ENCODE measurements at regions not wholly inside any gene's neighbourhood (a gene's known extent, or its start where the extent isn't known, plus 50 kb on each side); places are given as distances from the start of the nearest gene placed in this dataset.

DNA sequence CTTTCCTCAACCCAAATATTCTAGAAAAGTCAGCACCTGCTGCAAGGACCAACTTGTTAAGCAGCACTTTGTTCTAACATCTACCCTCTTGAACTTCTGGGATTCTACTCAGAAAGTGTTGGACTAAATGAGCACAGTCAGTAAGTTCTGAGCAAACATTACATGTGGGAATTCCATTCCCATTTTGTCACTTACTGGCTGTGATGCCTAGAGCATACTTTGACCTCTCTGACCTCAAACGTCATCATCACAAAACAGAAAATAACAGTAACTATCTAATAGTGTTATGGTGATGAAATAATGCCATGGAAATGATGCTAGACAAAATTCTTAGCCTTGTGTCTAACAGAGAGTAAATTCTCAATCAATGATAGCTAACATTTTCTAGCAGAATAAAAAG, 829.4 kb downstream of the EPHA7 start:
- TF ChIP-seq POLR2A (IDR thresholded peaks at IDR 0.05): no peak
- TF ChIP-seq, protein P1, sequence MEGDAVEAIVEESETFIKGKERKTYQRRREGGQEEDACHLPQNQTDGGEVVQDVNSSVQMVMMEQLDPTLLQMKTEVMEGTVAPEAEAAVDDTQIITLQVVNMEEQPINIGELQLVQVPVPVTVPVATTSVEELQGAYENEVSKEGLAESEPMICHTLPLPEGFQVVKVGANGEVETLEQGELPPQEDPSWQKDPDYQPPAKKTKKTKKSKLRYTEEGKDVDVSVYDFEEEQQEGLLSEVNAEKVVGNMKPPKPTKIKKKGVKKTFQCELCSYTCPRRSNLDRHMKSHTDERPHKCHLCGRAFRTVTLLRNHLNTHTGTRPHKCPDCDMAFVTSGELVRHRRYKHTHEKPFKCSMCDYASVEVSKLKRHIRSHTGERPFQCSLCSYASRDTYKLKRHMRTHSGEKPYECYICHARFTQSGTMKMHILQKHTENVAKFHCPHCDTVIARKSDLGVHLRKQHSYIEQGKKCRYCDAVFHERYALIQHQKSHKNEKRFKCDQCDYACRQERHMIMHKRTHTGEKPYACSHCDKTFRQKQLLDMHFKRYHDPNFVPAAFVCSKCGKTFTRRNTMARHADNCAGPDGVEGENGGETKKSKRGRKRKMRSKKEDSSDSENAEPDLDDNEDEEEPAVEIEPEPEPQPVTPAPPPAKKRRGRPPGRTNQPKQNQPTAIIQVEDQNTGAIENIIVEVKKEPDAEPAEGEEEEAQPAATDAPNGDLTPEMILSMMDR (IDR thresholded peaks at IDR 0.05): no peak
- intact Hi-C loops (cut with DNase I; ENCODE audit: low total_unique reads): no loop called here
- H3K4me3 ChIP-seq (ENCODE audit: low read depth, poor library complexity, severe bottlenecking): no peak overlapping the region
- WGBS, 2 donors: 23 to 26% methylated on average over 1 of the region's 1 CpG
- no peak for DNase-seq (ENCODE audit: low spot score in 2 of 2)

DNA sequence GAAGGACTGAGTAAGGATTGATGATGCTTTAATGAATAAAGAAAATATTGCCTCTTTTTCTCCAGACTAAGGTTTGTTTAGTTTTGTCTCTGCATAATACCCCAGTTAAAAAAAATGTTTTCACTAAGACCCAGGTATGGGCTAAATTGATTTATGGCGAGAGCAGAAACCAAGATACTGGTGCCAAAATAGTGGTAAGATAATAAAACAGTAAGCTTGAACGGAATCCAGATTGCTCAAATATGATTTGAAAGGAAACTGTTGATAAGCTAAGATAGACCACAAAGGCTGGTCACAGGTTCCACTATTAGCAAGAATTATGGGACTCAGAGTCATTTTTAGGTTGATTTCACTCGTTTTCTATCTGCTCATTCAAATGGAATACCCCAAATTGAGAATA, 831.2 kb downstream of the EPHA7 start:
- H3K4me3 ChIP-seq (ENCODE audit: low read depth, poor library complexity, severe bottlenecking): no peak overlapping the region
- no peak for TF ChIP-seq POLR2A (IDR thresholded peaks at IDR 0.05)
- TF ChIP-seq, protein P1 (IDR thresholded peaks at IDR 0.05): no peak
- intact Hi-C loops (cut with DNase I; ENCODE audit: low total_unique reads): no loop called here
- DNase-seq (ENCODE audit: low spot score in 2 of 2): no peak
- WGBS, 2 donors: 48 to 54% methylated on average over 3 of the region's 3 CpGs

DNA sequence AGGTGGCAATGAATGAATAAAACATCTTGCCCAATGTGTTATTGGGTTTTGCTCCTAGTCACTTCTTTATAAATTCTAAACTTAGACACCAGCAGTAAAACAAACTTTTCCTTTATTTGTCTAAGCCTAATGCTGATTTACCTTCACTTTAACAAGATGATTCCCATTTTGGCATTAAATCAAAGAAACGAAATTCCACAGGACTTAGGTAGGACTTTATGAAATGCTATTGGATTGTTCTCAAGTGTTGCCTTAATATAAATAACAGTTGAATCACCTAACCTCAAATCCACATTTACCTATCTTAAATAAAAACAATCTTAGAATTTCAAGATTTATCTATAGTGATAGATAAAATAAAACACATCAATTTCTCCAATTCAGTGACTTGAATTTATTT, 831.8 kb downstream of the EPHA7 start:
- 24 to 35% methylated on average over 1 of the region's 1 CpG for WGBS, 2 donors
- H3K4me3 ChIP-seq (ENCODE audit: low read depth, poor library complexity, severe bottlenecking): no peak overlapping the region
- intact Hi-C loops (cut with DNase I; ENCODE audit: low total_unique reads): no loop called here
- no peak for TF ChIP-seq POLR2A (IDR thresholded peaks at IDR 0.05)
- TF ChIP-seq, protein P1 (IDR thresholded peaks at IDR 0.05): no peak
- no peak for DNase-seq (ENCODE audit: low spot score in 2 of 2)

DNA sequence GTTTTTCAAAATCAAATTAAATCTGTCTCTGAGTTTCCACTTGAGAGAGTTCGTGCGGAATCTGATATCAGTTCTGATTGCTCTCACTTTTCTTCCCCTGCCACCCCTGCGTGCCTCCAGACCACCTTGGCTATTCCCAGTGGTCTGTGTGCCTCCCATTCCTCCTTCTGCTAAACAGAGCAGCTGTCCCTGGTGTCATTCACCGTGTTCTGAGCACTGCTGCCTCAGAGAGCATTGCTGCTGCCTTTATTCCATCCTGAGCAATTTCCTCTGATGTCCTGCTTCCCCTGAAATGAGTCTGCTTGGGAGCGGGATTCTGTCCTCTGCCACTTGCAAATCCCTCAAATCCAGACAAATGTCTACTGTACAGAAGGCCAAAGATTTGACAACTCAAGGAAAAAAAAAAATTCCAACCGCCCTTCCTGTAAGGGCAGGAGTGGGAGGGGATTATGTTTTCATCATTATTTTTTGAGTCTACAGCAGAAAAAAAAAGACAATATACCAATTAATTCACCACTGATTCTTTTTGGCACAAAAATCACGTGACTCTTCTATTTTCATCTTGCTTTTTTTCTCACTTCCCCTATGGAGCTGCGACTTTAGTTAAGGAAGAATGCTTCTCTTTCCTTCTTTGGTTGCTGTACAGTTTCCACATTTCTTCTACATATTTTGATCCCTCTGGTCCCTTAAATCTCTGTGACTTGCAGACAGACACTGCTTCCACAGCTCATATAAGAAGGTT, 833.0 kb downstream of the EPHA7 start:
- WGBS, 2 donors: 66% methylated on average over 8 of the region's 8 CpGs
- no peak for TF ChIP-seq POLR2A (IDR thresholded peaks at IDR 0.05)
- TF ChIP-seq, protein P1 (IDR thresholded peaks at IDR 0.05): no peak
- intact Hi-C loops (cut with DNase I; ENCODE audit: low total_unique reads): no loop called here
- DNase-seq (ENCODE audit: low spot score in 2 of 2): no peak
- H3K4me3 ChIP-seq (ENCODE audit: low read depth, poor library complexity, severe bottlenecking): no peak overlapping the region

DNA sequence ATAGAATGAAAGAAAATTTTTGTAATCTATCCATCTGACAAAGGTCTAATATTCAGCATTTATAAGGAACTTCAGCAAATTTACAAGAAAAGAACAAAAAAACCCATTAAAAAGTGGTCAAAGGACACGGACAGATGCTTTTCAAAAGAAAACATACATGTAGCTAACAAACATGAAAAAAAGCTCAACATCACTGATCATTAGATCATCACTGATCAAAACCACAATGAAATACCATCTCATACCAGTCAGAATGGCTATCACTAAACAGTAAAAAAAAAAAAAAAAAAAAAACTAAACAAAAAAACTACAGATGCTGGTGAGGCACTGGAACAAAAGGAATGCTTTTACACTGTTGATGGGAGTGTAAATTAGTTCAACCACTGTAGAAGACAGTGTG, 837.1 kb downstream of the EPHA7 start:
- TF ChIP-seq POLR2A (IDR thresholded peaks at IDR 0.05): no peak
- TF ChIP-seq, protein P1 (IDR thresholded peaks at IDR 0.05): no peak
- DNase-seq (ENCODE audit: low spot score in 2 of 2): no peak
- intact Hi-C loops (cut with DNase I; ENCODE audit: low total_unique reads): no loop called here
- 73 to 90% methylated on average over 1 of the region's 1 CpG for WGBS, 2 donors
- no peak overlapping the region for H3K4me3 ChIP-seq (ENCODE audit: low read depth, poor library complexity, severe bottlenecking)
